Astrocyte (in vitro differentiated cells and primary cell): ENCODE measurements at regions not wholly inside any gene's neighbourhood (a gene's known extent, or its start where the extent isn't known, plus 50 kb on each side); places are given as distances from the start of the nearest gene placed in this dataset.

Experiments
- CTCF ChIP-seq: IDR thresholded peaks from 2 replicates; pipeline ENCODE4 v1.5.1; 2011; ENCODE audit warnings: low read depth, mild to moderate bottlenecking, inconsistent platforms, low read length, moderate library complexity; ENCODE audit not compliant: insufficient read depth
- EZH2 ChIP-seq: IDR thresholded peaks from 2 replicates; pipeline ENCODE4 v1.6.1; 2012; ENCODE audit warnings: mild to moderate bottlenecking, low read length, inconsistent platforms; ENCODE audit not compliant: insufficient read depth

GRCh38 chr4:13184199-13184598 lies 299.9 kb downstream of the RAB28 start:
- TF ChIP-seq EZH2 (no peak), CTCF (no peak)
